H1 (cell line): ENCODE measurements at regions not wholly inside any gene's neighbourhood (a gene's known extent, or its start where the extent isn't known, plus 50 kb on each side); places are given as distances from the start of the nearest gene placed in this dataset.

Experiments
- CTCF ChIA-PET: fragments of 300-600 bp; sonication (Branson Sonifier 250); formaldehyde crosslinking; loops from one replicate; lab custom pipeline; 2021; ENCODE audit not compliant: partially characterized antibody; lab: Charles Lee
- POLR2A ChIA-PET: fragments of 300-600 bp; sonication (Branson Sonifier 250); formaldehyde crosslinking; loops from one replicate; lab custom pipeline; 2021; ENCODE audit warnings: inconsistent platforms; ENCODE audit not compliant: partially characterized antibody; lab: Charles Lee
- DNase-seq, 2 experiments: peaks; one replicate each; pipeline versions ENCODE4 v3.0.0 to v3.0.0-alpha.2; 2010 to 2022; ENCODE audit warnings: low spot score in 2 of 2, low read depth in 1 of 2, mixed read lengths in 1 of 2
- FAIRE-seq: peaks from 2 replicates; lab custom pipeline; 2011; peaks lifted over from hg19 to GRCh38; lab: Jason Lieb, UNC
- H2AFZ ChIP-seq: 2 replicates; pipeline ENCODE4 v1.8.1; 2012; ENCODE audit warnings: low read length, inconsistent platforms
- H2AK5ac ChIP-seq: 2 replicates; pipeline ENCODE4 v1.6.1; 2013; ENCODE audit warnings: low read depth, low read length
- H2BK120ac ChIP-seq: replicated peaks from 2 replicates; pipeline ENCODE3; 2013; ENCODE audit warnings: low read depth, low read length, inconsistent platforms
- H2BK12ac ChIP-seq: 2 replicates; pipeline ENCODE4 v1.6.1; 2013; ENCODE audit warnings: low read depth, low read length
- H2BK15ac ChIP-seq: 2 replicates; pipeline ENCODE4 v1.6.1; 2013; ENCODE audit warnings: low read length
- H2BK20ac ChIP-seq: 2 replicates; pipeline ENCODE4 v1.6.1; 2013; ENCODE audit warnings: low read length
- H2BK5ac ChIP-seq: 2 replicates; pipeline ENCODE4 v1.6.1; 2013; ENCODE audit warnings: low read depth, low read length
- H3K14ac ChIP-seq: 2 replicates; pipeline ENCODE4 v1.6.1; 2013; ENCODE audit warnings: inconsistent platforms; ENCODE audit not compliant: insufficient read length
- H3K18ac ChIP-seq: 2 replicates; pipeline ENCODE4 v1.6.1; 2013; ENCODE audit warnings: low read length; ENCODE audit errors: extremely low read depth
- H3K23ac ChIP-seq: 2 replicates; pipeline ENCODE4 v1.6.1; 2013; ENCODE audit warnings: inconsistent platforms; ENCODE audit not compliant: insufficient read length
- H3K23me2 ChIP-seq: 2 replicates; pipeline ENCODE4 v1.6.1; 2013; ENCODE audit warnings: low read depth, low read length
- H3K27ac ChIP-seq: 2 replicates; pipeline ENCODE4 v1.6.1; 2011; ENCODE audit warnings: low read depth, low read length, inconsistent platforms
- H3K27me3 ChIP-seq, 4 experiments: replicated peaks in 1 of 4; 1 replicate in 1 of 4; 2 replicates in 3 of 4; pipeline versions ENCODE4 v1.6.1 to v1.8.1; 2011 to 2013; ENCODE audit warnings: low read length in 3 of 4, mild to moderate bottlenecking in 3 of 4, inconsistent platforms in 2 of 4, mixed read lengths in 2 of 4, moderate library complexity in 1 of 4; ENCODE audit not compliant: control insufficient read depth in 3 of 4, insufficient read depth in 3 of 4; ENCODE audit errors: extremely low read depth in 1 of 4
- H3K36me3 ChIP-seq, 4 experiments: 2 replicates each; pipeline versions ENCODE4 v1.6.1 to v1.8.1; 2011 to 2013; ENCODE audit warnings: mild to moderate bottlenecking in 4 of 4, low read length in 3 of 4, moderate library complexity in 2 of 4, control low read depth in 1 of 4, inconsistent platforms in 1 of 4; ENCODE audit not compliant: insufficient read depth in 4 of 4, control insufficient read depth in 2 of 4
- H3K4ac ChIP-seq: replicated peaks from 2 replicates; pipeline ENCODE3; 2013; ENCODE audit warnings: low read length, low read depth, mixed read lengths, inconsistent platforms; ENCODE audit not compliant: insufficient read length
- H3K4me1 ChIP-seq, 4 experiments: replicated peaks in 1 of 4; 1 replicate in 1 of 4; 2 replicates in 3 of 4; pipeline versions ENCODE4 v1.6.1 to v1.8.1; 2011 to 2013; ENCODE audit warnings: low read length in 3 of 4, inconsistent platforms in 2 of 4, mixed read lengths in 1 of 4; ENCODE audit not compliant: insufficient read depth in 4 of 4, control insufficient read depth in 3 of 4
- H3K4me2 ChIP-seq, 2 experiments: 2 replicates each; pipeline versions ENCODE4 v1.6.1 to v1.8.1; 2011 to 2013; ENCODE audit warnings: low read depth in 2 of 2, low read length in 2 of 2, control low read depth in 1 of 2, inconsistent platforms in 1 of 2, mild to moderate bottlenecking in 1 of 2; ENCODE audit not compliant: insufficient read depth in 1 of 2
- H3K4me3 ChIP-seq, 4 experiments: fragments of 200-600, 300-600 bp in 1 of 4; sonication (generic), shearing (Covaris generic), sonication (Bioruptor Twin) in 1 of 4; 2 replicates each; pipeline versions ENCODE4 v1.5.1 to v1.8.1; 2011 to 2016; ENCODE audit warnings: low read length in 4 of 4, low read depth in 3 of 4, control low read depth in 2 of 4, inconsistent platforms in 2 of 4, mild to moderate bottlenecking in 2 of 4, mixed read lengths in 1 of 4, moderate library complexity in 1 of 4; ENCODE audit not compliant: insufficient read depth in 2 of 4; ENCODE audit errors: extremely low read depth in 1 of 4
- H3K56ac ChIP-seq: replicated peaks from 2 replicates; pipeline ENCODE3; 2013; ENCODE audit warnings: low read depth, mild to moderate bottlenecking, mixed read lengths, low read length, inconsistent platforms; ENCODE audit not compliant: insufficient read length
- H3K79me1 ChIP-seq: 2 replicates; pipeline ENCODE4 v1.6.1; 2013; ENCODE audit warnings: low read depth, low read length, control low read depth
- H3K79me2 ChIP-seq, 2 experiments: 2 replicates each; pipeline versions ENCODE4 v1.6.1 to v1.8.1; 2012 to 2013; ENCODE audit warnings: low read length in 2 of 2, mild to moderate bottlenecking in 2 of 2, inconsistent platforms in 1 of 2; ENCODE audit not compliant: insufficient read depth in 2 of 2, control insufficient read depth in 1 of 2
- H3K9ac ChIP-seq, 4 experiments: replicated peaks in 1 of 4; 1 replicate in 1 of 4; 2 replicates in 3 of 4; pipeline versions ENCODE4 v1.6.1 to v1.8.1; 2011 to 2013; ENCODE audit warnings: low read depth in 3 of 4, low read length in 3 of 4, control low read depth in 2 of 4, mild to moderate bottlenecking in 2 of 4, moderate library complexity in 2 of 4, inconsistent platforms in 1 of 4; ENCODE audit errors: extremely low read depth in 1 of 4
- H3K9me3 ChIP-seq, 2 experiments: 2 replicates each; pipeline versions ENCODE4 v1.6.1 to v1.8.1; 2012 to 2013; ENCODE audit warnings: mild to moderate bottlenecking in 2 of 2, moderate library complexity in 2 of 2, control low read depth in 1 of 2, inconsistent platforms in 1 of 2, low read depth in 1 of 2, low read length in 1 of 2, mixed read lengths in 1 of 2; ENCODE audit not compliant: insufficient read depth in 2 of 2
- H4K20me1 ChIP-seq, 2 experiments: replicated peaks in 1 of 2; 2 replicates each; pipeline versions ENCODE3 to v1.8.1; 2011 to 2013; ENCODE audit warnings: inconsistent platforms in 2 of 2, low read length in 2 of 2, mild to moderate bottlenecking in 1 of 2; ENCODE audit not compliant: insufficient read depth in 2 of 2, control insufficient read depth in 1 of 2
- H4K5ac ChIP-seq: 2 replicates; pipeline ENCODE4 v1.6.1; 2013; ENCODE audit warnings: low read length, low read depth, mixed read lengths, inconsistent platforms; ENCODE audit not compliant: insufficient read length
- H4K8ac ChIP-seq: 2 replicates; pipeline ENCODE4 v1.8.0; 2013; ENCODE audit warnings: mild to moderate bottlenecking, moderate library complexity, low read length, inconsistent platforms; ENCODE audit not compliant: insufficient read depth; ENCODE audit errors: extremely low read depth
- H4K91ac ChIP-seq: replicated peaks from 2 replicates; pipeline ENCODE3; 2013; ENCODE audit warnings: low read length, mixed read lengths, inconsistent platforms; ENCODE audit not compliant: insufficient read length
- ASH2L ChIP-seq: fragments of 200-600, 300-600 bp; sonication (generic); IDR thresholded peaks from one replicate; pipeline ENCODE4 v1.7.1; 2017; ENCODE audit warnings: low read length
- CEBPB ChIP-seq: IDR thresholded peaks from 2 replicates; pipeline ENCODE4 v1.6.1; 2012; ENCODE audit warnings: low read depth, low read length
- CREB1 ChIP-seq: IDR thresholded peaks from 2 replicates; pipeline ENCODE4 v1.6.1; 2012; ENCODE audit warnings: inconsistent platforms
- HDAC2 ChIP-seq, 2 experiments: fragments of 300-600 bp in 1 of 2; sonication (generic) in 1 of 2; IDR thresholded peaks; 2 replicates each; pipeline ENCODE4 v1.6.1; 2011 to 2012; ENCODE audit warnings: low read depth in 2 of 2, low read length in 2 of 2, mild to moderate bottlenecking in 2 of 2, moderate library complexity in 2 of 2, borderline replicate concordance in 1 of 2, inconsistent platforms in 1 of 2
- JUND ChIP-seq: IDR thresholded peaks from 2 replicates; pipeline ENCODE4 v1.6.1; 2011; ENCODE audit warnings: mild to moderate bottlenecking, improper control_type of control experiment, low read length
- KDM1A ChIP-seq: fragments of 200-600, 300-600 bp; sonication (generic); IDR thresholded peaks from 2 replicates; pipeline ENCODE4 v1.7.1; 2016; ENCODE audit warnings: mild to moderate bottlenecking, low read length, borderline replicate concordance
- MAX ChIP-seq: IDR thresholded peaks from 2 replicates; pipeline ENCODE4 v1.6.1; 2012; ENCODE audit warnings: inconsistent platforms
- SAP30 ChIP-seq: fragments of 300-600 bp; sonication (generic); IDR thresholded peaks from 2 replicates; pipeline ENCODE4 v1.7.1; 2012; ENCODE audit warnings: low read length, moderate library complexity, mild to moderate bottlenecking, inconsistent platforms; ENCODE audit not compliant: insufficient read depth, insufficient replicate concordance
- TCF12 ChIP-seq: IDR thresholded peaks from 2 replicates; pipeline ENCODE4 v1.6.1; 2011; ENCODE audit warnings: low read depth, mild to moderate bottlenecking, low read length
- WGBS, 2 experiments: shearing (Covaris generic) in 1 of 2; methylation state at CpG; one replicate each; pipeline versions ENCODE4 v1.1.6 to v1.1.7; 2013 to 2015; ENCODE audit warnings: low lambda C conversion rate in 2 of 2, mixed read lengths in 2 of 2, inconsistent platforms in 1 of 2, low coverage in 1 of 2, missing lambda C conversion rate in 1 of 2; ENCODE audit not compliant: insufficient replicate concordance in 2 of 2, insufficient coverage in 1 of 2, insufficient read length in 1 of 2; ENCODE audit errors: extremely low coverage in 1 of 2, missing lambda C conversion rate in 1 of 2; 5-methylcytosine and 5-hydroxymethylcytosine counted together
- TF ChIP-seq, protein P1 (sequence below): IDR thresholded peaks from 2 replicates; pipeline ENCODE4 v1.6.1; 2012; ENCODE audit warnings: inconsistent platforms

DNA sequence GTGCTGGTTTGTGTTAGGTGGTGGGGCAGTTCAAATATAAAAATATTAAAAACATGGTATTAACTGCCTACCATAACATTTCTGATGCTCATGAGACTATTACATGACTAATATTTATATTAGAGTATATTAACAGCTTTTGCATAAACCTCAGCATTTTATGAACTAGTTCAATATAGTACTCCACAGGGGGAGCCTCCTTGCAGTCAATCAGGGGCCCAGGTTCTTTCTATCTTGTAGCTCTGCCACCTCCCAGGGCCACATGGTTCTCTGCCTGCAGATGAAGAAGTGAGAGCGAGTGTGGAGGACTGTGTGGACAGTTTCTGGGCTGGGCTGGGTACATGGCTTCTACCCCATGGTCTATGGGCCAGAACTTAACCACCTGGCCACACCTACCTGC is 159.5 kb downstream of the RPS24 start:
- Histone ChIP-seq H3K9ac (no peak overlapping the region), H3K23ac (no peak overlapping the region), H3K14ac (no peak overlapping the region), H3K18ac (no peak overlapping the region), H3K4me3 (no peak overlapping the region), H2BK20ac (no peak overlapping the region), H3K27me3 (no peaks in the 10 kb centered on the region; a peak in 1 of 7 replicates), H3K4me1 (peaks cover 0 to 7% (median 3%) of the 10 kb centered on the region in 4 experiments; a peak in 3 of 7 replicates), H2AK5ac (no peak overlapping the region), H2BK15ac (no peak overlapping the region), H3K4ac (no peak overlapping the region), H2BK12ac (no peak overlapping the region), H2BK5ac (no peak overlapping the region), H3K9me3 (peaks cover 6 to 9% of the 10 kb centered on the region in 2 experiments; a peak in 2 of 4 replicates), H3K23me2 (peaks cover 4% of the 10 kb centered on the region; the same call in 1 of the 2 replicates), H3K79me1 (no peaks in the 10 kb centered on the region), H2BK120ac (no peak overlapping the region), H4K8ac (no peak overlapping the region), H3K56ac (no peak overlapping the region), H3K79me2 (no peaks in the 10 kb centered on the region), H4K5ac (no peak overlapping the region), H3K27ac (no peak overlapping the region), H4K91ac (no peak overlapping the region), H3K36me3 (no peaks in the 10 kb centered on the region; a peak in 1 of 8 replicates), H2AFZ (no peak overlapping the region), H3K4me2 (no peak overlapping the region), H4K20me1 (peaks cover 0 to 2% of the 10 kb centered on the region in 2 experiments)
- ChIA-PET POLR2A (no interaction called here), CTCF (interaction anchor here (0.5 to 1.2 kb wide), 2 partner anchors 123 to 220 kb away, joined by 3 read pairs; no protein-coding TSS in a partner anchor)
- FAIRE-seq (no peak), DNase-seq (no peak)
- 78% methylated on average over 1 of the region's 1 CpG; no CpG with 5 or more reads in 1 of the 2 experiments for WGBS, 2 experiments
- TF ChIP-seq TCF12 (no peak), ASH2L (no peak), JUND (no peak), CEBPB (no peak), KDM1A (no peak), HDAC2 (IDR thresholded peaks at IDR 0.05; ENCODE audit: borderline replicate concordance in 1 of 2, low read depth in 2 of 2, low read length in 2 of 2) (no peak), MAX (no peak), SAP30 (no peak), CREB1 (no peak)
- TF ChIP-seq, protein P1, sequence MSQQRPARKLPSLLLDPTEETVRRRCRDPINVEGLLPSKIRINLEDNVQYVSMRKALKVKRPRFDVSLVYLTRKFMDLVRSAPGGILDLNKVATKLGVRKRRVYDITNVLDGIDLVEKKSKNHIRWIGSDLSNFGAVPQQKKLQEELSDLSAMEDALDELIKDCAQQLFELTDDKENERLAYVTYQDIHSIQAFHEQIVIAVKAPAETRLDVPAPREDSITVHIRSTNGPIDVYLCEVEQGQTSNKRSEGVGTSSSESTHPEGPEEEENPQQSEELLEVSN = no peak
